ENCODE measurements at regions not wholly inside any gene's neighbourhood (a gene's known extent, or its start where the extent isn't known, plus 50 kb on each side); places are given as distances from the start of the nearest gene placed in this dataset.

- TF ChIP-seq POLR2A (IDR thresholded peaks at IDR 0.05) (no peak), CTCF (IDR thresholded peaks at IDR 0.05) (no peak)
These were observed 235.0 kb upstream of the SOX21 start for GRCh38 chr13:94947392-94947791.

Data from testis (tissue), 2 donors.